GM03348 (cell line): ENCODE measurements at regions not wholly inside any gene's neighbourhood (a gene's known extent, or its start where the extent isn't known, plus 50 kb on each side); places are given as distances from the start of the nearest gene placed in this dataset.
"Not testable (repeated sequence)": the region's sequence is repeated elsewhere in the genome, so short reads cannot be mapped to it uniquely, and the experiment has no call there.

Experiments
- DNase-seq: peaks from one replicate; pipeline ENCODE4 v3.0.0; 2012; ENCODE audit warnings: low spot score

GRCh38 chr9:761793-762560 is 79.5 kb upstream of the DMRT1 start:
- DNase-seq, result no peak

- DNase-seq, result no peak
Measured at GRCh38 chr9:763692-764091, 77.8 kb upstream of the DMRT1 start.

- peak; percentile 76 for DNase-seq
Measured at GRCh38 chr9:764105-764524, 77.4 kb upstream of the DMRT1 start.

- DNase-seq, result no peak
Measured at GRCh38 chr9:764986-765385, 76.5 kb upstream of the DMRT1 start.

GRCh38 chr9:767061-767561 is 74.4 kb upstream of the DMRT1 start:
- DNase-seq, result not testable (repeated sequence)

GRCh38 chr9:776086-776485 is 65.4 kb upstream of the DMRT1 start:
- no peak for DNase-seq

- no peak for DNase-seq
Measured at GRCh38 chr9:777978-778377, 63.5 kb upstream of the DMRT1 start.

- DNase-seq, result no peak
Measured at GRCh38 chr9:784202-784601, 57.3 kb upstream of the DMRT1 start.

GRCh38 chr9:784916-785315 is 56.6 kb upstream of the DMRT1 start:
- no peak for DNase-seq

- no peak for DNase-seq
Measured at GRCh38 chr9:785997-786396, 55.5 kb upstream of the DMRT1 start.

- no peak for DNase-seq
Measured at GRCh38 chr9:786405-786804, 55.1 kb upstream of the DMRT1 start.

GRCh38 chr9:788777-789176 is 52.7 kb upstream of the DMRT1 start:
- DNase-seq, result no peak
